GM21447 (cell line): ENCODE measurements at regions not wholly inside any gene's neighbourhood (a gene's known extent, or its start where the extent isn't known, plus 50 kb on each side); places are given as distances from the start of the nearest gene placed in this dataset.
"Not testable (repeated sequence)": the region's sequence is repeated elsewhere in the genome, so short reads cannot be mapped to it uniquely, and the experiment has no call there.

ENCODE experiments used
- ATAC-seq: cut with Tn5 transposase; IDR thresholded peaks from one replicate; pipeline ENCODE4 v1.9.1; 2021; ENCODE audit not compliant: unreplicated experiment

- ATAC-seq, result no peak
These were observed 54.0 kb downstream of the RFPL4B start for GRCh38 chr6:112401083-112401482.

- no peak for ATAC-seq
These were observed 60.0 kb downstream of the RFPL4B start for GRCh38 chr6:112407101-112407590.

DNA sequence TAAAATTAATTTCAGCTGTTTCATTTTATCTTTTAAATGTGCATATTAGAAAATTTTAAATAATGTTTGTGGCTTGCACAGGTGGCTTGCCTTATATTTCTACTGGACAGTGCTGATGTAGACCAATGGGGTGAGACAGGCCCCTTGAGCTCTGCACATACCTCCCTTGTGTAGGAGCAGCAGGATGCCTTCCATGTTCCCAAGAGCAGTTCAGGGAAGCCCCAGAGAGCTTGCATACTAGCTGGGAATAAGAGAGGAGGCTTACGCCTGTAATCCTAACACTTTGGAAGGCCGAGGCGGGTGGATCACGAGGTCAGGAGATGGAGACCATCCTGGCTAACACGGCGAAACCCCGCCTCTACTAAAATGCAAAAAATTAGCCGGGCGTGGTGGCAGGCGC is 61.4 kb downstream of the RFPL4B start:
- no peak for ATAC-seq

GRCh38 chr6:112409311-112409710 is 62.2 kb downstream of the RFPL4B start:
- ATAC-seq, result no peak

- ATAC-seq, result no peak
These were observed 66.7 kb downstream of the RFPL4B start for GRCh38 chr6:112413780-112414179.

- ATAC-seq, result no peak
These were observed 68.2 kb downstream of the RFPL4B start for GRCh38 chr6:112415366-112415765.

DNA sequence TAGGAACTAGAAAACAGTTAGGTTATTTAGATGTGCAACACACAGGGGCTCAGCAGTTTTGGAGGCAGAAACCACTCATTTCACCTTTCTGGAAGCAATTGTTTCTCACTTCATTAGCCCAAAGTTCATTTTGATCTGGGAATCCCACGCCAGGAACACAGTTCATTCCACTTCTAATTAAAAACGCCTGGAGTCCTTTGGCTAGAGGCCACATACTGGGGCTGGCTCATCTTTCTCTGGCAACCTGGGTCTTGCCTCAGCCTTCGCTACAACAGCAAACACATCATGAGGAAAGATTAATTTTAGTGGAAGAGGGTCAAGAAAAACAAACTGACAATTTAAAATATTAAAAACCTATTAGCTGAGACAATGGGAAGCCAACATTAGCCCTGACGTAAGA is 69.7 kb downstream of the RFPL4B start:
- no peak for ATAC-seq

DNA sequence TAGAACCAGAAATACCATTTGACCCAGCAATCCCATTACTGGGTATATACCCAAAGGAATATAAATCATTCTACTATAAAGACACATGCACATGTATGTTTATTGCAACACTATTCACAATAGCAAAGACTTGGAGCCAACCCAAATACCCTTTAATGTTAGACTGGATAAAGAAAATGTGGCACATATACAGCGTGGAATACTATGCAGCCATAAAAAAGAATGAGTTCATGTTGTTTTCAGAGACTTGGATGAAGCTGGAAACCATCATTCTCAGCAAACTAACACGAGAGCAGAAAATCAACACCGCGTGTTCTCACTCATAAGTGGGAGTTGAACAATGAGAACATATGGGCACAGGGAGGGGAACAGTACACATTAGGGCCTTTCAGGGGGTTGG is 79.9 kb downstream of the RFPL4B start:
- ATAC-seq, result not testable (repeated sequence)

GRCh38 chr6:112427499-112427898 is 80.4 kb downstream of the RFPL4B start:
- no peak for ATAC-seq

DNA sequence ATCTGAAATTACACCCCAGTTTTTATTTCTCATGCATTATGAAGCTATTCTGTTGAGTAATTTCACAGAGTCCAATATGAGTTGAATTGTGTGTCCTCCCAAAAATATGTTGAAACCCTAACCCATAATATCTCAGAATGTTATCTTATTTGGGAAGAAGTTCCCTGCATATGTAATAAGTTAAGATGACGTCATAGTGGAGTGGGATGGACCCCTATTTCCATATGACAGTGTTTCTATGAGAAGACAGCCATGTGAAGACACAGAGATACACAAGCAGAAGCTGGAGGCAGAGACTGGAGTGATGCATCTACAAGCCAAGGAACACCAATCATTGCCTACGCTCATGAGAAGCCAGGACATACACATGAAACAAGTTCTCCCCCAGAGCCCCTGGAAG is 81.3 kb downstream of the RFPL4B start:
- ATAC-seq, result no peak

DNA sequence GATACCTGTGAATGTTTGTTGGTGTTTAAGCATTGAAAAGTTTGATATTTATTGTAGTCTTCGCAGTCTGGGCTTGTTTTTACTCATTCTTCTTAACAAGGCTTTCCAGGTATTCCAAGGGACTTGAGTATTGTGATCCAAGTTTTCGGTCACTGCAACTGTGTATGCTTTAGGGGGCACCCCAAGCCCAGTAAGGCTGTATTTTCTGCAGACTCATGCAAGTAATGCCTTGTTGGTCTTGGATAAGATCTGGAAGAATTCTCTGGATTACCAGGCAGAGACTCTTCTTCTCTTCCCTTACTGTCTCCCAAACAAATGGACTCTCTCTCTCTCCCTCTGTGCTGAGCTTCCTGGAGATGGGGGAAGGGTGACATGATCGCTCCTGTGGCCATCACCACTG is 82.1 kb downstream of the RFPL4B start:
- ATAC-seq, result no peak

DNA sequence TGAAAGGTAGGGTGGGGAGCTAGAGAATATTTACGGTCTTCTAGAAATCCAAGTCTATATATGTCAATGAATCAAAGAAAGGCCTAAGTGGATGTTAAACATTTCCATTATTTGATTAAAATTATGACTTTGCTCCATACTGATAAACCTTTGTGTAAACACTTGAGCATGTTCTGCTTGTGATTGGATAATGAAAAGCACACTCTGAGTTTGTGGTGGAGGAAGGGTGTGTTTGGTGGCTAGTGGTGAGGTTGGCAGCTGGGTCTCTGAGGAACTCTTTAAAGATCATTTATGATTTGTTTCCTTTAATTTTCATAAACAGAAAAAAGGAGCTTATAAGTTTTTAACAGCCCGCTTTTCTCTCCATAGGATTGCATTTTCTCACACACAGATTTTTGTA is 84.7 kb downstream of the RFPL4B start:
- ATAC-seq, result no peak

DNA sequence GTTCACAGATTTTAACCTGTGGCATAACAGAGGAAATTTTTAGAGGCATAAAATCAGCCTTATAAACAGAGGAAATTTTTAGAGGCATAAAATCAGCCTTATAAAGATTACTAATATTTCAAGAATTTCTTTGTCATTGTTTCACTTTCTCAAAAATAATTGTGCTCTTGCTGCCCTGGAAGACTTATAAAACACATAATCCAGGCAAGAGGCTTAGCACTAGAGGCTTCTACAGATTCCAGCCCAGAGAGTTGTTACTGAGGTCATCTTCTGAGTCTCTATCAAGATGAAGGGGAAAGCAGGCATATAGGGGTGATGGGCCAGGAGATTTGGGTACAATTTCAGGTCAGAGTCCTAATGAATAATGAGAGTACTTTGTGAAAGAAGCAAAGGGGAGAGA is 85.7 kb downstream of the RFPL4B start:
- no peak for ATAC-seq

DNA sequence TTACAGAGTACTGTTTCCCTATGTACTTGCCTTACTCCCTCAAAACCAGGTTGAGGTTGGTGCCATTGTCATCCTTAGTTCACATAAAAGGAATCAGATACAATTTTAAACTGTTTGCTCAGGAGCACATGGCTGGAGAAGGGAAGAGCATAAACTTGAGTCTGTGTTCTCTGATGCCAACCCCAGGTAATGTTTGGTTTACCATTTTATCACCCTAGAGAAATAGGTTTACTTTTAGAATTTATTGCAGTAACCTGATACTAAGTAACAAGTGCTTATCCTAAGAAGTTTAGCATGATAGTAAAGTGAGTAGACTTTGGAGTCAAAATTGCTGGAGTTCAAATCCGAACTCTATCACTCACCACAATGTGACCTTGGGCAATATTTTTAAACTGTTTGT is 86.3 kb downstream of the RFPL4B start:
- no peak for ATAC-seq

- ATAC-seq, result no peak
These were observed 87.8 kb downstream of the RFPL4B start for GRCh38 chr6:112434896-112435435.

- no peak for ATAC-seq
These were observed 89.9 kb downstream of the RFPL4B start for GRCh38 chr6:112437058-112437457.

- ATAC-seq, result no peak
These were observed 91.9 kb downstream of the RFPL4B start for GRCh38 chr6:112439010-112439409.

- ATAC-seq, result no peak
These were observed 92.3 kb downstream of the RFPL4B start for GRCh38 chr6:112439432-112439831.

- no peak for ATAC-seq
These were observed 94.5 kb downstream of the RFPL4B start for GRCh38 chr6:112441607-112442006.

- no peak for ATAC-seq
These were observed 96.3 kb downstream of the RFPL4B start for GRCh38 chr6:112443179-112444065.

GRCh38 chr6:112448786-112449185 is 101.7 kb downstream of the RFPL4B start:
- ATAC-seq, result not testable (repeated sequence)

- ATAC-seq, result no peak
These were observed 103.5 kb downstream of the RFPL4B start for GRCh38 chr6:112450663-112451062.
